Thoracic aorta (tissue), 2 donors: ENCODE measurements at regions not wholly inside any gene's neighbourhood (a gene's known extent, or its start where the extent isn't known, plus 50 kb on each side); places are given as distances from the start of the nearest gene placed in this dataset.

Experiments
- ATAC-seq: fragments of 150-250 bp; one replicate; pipeline ENCODE4 v1.8.0; 2017; ENCODE audit warnings: low read depth; ENCODE audit not compliant: insufficient number of reproducible peaks, low FRiP score
- DNase-seq: peaks from one replicate; pipeline ENCODE4 v3.0.0-alpha.2; 2020; ENCODE audit warnings: low spot score
- H3K27ac ChIP-seq, 2 donors: fragments of 200-600 bp; sonication (generic); 1 replicate in 1 of 2; 2 replicates in 1 of 2; pipeline ENCODE4 v1.5.1; 2016; ENCODE audit warnings: mild to moderate bottlenecking in 2 of 2, moderate library complexity in 2 of 2
- H3K27me3 ChIP-seq: fragments of 200-600 bp; sonication (generic); replicated peaks from 2 replicates; pipeline ENCODE4 v1.6.0; 2016; ENCODE audit warnings: mild to moderate bottlenecking; ENCODE audit not compliant: insufficient read depth
- H3K36me3 ChIP-seq: fragments of 200-600 bp; sonication (generic); one replicate; pipeline ENCODE4 v1.5.1; 2016
- H3K4me1 ChIP-seq, 2 donors: fragments of 200-600 bp; sonication (generic); 1 replicate in 1 of 2; 2 replicates in 1 of 2; pipeline versions ENCODE4 v1.5.1 to v1.6.0; 2016; ENCODE audit warnings: low read depth in 2 of 2, mild to moderate bottlenecking in 1 of 2; ENCODE audit not compliant: control insufficient read depth in 1 of 2
- H3K4me3 ChIP-seq: fragments of 200-600 bp; sonication (generic); 2 replicates; pipeline ENCODE4 v1.5.1; 2016; ENCODE audit warnings: mild to moderate bottlenecking
- H3K9me3 ChIP-seq: fragments of 200-600 bp; sonication (generic); 2 replicates; pipeline ENCODE4 v1.5.1; 2016
- TF ChIP-seq, protein P1 (sequence below): fragments of 200-600 bp; sonication (generic); IDR thresholded peaks from one replicate; pipeline ENCODE4 v1.5.1; 2019; ENCODE audit warnings: antibody characterized with exemption

DNA sequence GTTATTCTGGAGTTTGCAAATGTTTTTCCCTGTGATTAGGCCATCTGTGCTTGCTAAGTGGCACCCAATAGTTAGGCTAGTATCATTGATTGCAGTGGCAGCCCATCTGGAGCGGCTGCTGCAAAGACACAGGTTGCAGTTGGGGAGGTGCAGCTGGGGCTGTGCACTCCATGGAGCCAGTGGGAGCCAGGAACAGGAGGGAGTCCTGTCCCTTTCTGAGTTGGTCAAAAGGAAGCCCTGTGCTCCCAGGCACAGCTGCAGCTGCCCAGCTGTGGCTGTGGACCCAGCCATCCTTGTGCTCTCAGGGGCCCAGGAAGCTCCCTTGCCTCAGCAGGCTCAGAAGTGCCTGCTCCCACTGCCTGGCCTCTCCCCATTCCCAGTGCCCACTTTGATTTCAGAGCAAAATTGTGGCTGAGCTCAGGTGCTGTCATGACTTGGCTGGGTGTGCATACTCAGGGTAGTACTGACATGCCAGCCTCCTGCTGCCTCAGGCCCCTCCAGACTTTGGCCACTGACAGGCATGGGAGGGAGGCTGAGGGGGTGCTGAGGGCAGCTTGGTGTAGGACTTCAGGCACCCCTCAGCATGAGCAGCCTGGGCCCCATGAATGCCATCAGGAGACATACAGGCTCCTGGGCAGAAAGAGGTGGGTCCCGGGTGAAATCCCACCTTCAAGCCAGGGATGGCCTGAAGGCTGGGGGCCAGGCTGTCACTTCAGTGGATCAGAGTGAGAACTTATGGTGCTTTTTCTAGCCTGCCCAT is 270.6 kb downstream of the PCDH20 start:
- TF ChIP-seq, protein P1, sequence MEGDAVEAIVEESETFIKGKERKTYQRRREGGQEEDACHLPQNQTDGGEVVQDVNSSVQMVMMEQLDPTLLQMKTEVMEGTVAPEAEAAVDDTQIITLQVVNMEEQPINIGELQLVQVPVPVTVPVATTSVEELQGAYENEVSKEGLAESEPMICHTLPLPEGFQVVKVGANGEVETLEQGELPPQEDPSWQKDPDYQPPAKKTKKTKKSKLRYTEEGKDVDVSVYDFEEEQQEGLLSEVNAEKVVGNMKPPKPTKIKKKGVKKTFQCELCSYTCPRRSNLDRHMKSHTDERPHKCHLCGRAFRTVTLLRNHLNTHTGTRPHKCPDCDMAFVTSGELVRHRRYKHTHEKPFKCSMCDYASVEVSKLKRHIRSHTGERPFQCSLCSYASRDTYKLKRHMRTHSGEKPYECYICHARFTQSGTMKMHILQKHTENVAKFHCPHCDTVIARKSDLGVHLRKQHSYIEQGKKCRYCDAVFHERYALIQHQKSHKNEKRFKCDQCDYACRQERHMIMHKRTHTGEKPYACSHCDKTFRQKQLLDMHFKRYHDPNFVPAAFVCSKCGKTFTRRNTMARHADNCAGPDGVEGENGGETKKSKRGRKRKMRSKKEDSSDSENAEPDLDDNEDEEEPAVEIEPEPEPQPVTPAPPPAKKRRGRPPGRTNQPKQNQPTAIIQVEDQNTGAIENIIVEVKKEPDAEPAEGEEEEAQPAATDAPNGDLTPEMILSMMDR: no peak
- Histone ChIP-seq H3K27ac (no peak overlapping the region), H3K27me3 (no peaks in the 10 kb centered on the region), H3K4me3 (no peak overlapping the region), H3K4me1 (no peaks in the 10 kb centered on the region), H3K36me3 (no peaks in the 10 kb centered on the region), H3K9me3 (peaks cover 4% of the 10 kb centered on the region)
- DNase-seq: no peak
- ATAC-seq: no peak

- TF ChIP-seq, protein P1: no peak
- no peak overlapping the region for H3K27ac ChIP-seq
- H3K36me3 ChIP-seq: no peaks in the 10 kb centered on the region
- DNase-seq: no peak
- H3K27me3 ChIP-seq: no peaks in the 10 kb centered on the region
- no peak overlapping the region for H3K4me3 ChIP-seq
- H3K4me1 ChIP-seq: no peaks in the 10 kb centered on the region
- no peak for ATAC-seq
- peaks cover 4% of the 10 kb centered on the region for H3K9me3 ChIP-seq
These were observed 271.3 kb downstream of the PCDH20 start for GRCh38 chr13:61144301-61144700.

DNA sequence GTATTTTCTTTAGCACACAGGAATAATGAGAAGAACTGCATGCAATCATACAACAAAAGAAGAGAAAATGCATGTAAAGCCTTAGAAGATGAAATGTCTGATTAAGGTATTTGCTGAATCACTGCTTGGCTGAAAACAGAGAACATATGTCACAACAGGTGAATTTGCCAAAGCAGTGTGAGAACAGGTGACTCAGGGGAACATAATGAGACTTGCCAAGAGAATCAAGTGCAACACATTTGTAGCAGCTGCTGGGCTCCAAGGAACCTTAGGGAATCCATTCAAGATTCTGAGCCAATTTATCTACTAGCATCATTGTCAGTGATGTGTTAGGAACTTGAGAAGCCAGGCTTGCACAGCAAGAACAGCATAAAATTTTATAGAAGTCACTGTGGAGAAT is 273.1 kb downstream of the PCDH20 start:
- H3K27me3 ChIP-seq: no peaks in the 10 kb centered on the region
- H3K4me1 ChIP-seq: no peaks in the 10 kb centered on the region
- no peak overlapping the region for H3K27ac ChIP-seq
- ATAC-seq (no peak), DNase-seq (no peak)
- H3K36me3 ChIP-seq: no peaks in the 10 kb centered on the region
- peaks cover 4% of the 10 kb centered on the region for H3K9me3 ChIP-seq
- H3K4me3 ChIP-seq: no peak overlapping the region
- TF ChIP-seq, protein P1: no peak

DNA sequence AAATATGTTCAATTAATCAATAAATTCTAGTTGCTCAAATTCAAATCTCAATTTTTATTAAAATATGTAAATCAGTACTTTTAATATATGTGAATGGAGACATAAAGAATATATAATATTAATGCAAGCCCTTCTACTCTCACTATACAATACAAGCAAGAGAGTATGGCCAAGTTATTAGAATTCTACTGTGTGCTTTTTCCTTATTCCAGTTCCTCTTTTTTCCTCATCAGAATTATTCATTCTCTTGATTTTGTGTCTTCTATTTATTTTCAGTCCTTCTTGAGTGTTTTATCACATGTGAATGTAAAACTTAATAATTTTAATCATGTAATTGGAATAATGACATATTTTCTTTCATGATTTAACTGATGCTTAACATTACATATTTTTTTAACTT is 276.8 kb downstream of the PCDH20 start:
- Histone ChIP-seq H3K9me3 (no peaks in the 10 kb centered on the region), H3K4me1 (no peaks in the 10 kb centered on the region), H3K36me3 (no peaks in the 10 kb centered on the region), H3K27me3 (no peaks in the 10 kb centered on the region), H3K27ac (no peak overlapping the region), H3K4me3 (no peak overlapping the region)
- DNase-seq (no peak), ATAC-seq (no peak)
- TF ChIP-seq, protein P1: no peak

DNA sequence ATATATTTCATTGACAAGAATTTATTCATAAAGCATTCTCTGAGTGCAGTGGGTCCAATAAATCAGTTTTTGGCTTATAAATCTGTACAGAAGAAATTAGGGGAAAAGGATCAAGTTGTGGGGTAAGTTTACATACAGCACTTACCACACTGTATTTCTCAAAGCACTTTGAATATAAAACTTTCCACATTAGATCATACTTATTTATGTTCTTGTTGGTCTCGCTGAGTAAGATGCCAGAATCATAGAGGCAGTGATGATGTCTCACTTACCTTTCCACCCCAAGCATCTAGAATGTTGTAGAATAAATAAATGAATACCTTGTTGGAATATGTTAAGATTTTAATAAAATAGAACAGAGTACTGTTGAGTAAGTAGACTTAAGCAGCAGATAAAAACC is 279.1 kb downstream of the PCDH20 start:
- DNase-seq: no peak
- no peaks in the 10 kb centered on the region for H3K9me3 ChIP-seq
- TF ChIP-seq, protein P1: no peak
- no peak overlapping the region for H3K27ac ChIP-seq
- H3K4me3 ChIP-seq: no peak overlapping the region
- no peaks in the 10 kb centered on the region for H3K4me1 ChIP-seq
- ATAC-seq: no peak
- no peaks in the 10 kb centered on the region for H3K36me3 ChIP-seq
- H3K27me3 ChIP-seq: no peaks in the 10 kb centered on the region
